ENCODE measurements at regions not wholly inside any gene's neighbourhood (a gene's known extent, or its start where the extent isn't known, plus 50 kb on each side); places are given as distances from the start of the nearest gene placed in this dataset.

- no peaks in the 10 kb centered on the region for H3K4me1 ChIP-seq (ENCODE audit: insufficient read depth, low read length, poor library complexity, severe bottlenecking)
- no peak overlapping the region for H2AFZ ChIP-seq (ENCODE audit: low read length)
- intact Hi-C loops (cut with micrococcal nuclease; ENCODE audit: unreplicated experiment), result no loop called here
- no peak overlapping the region for H3K27ac ChIP-seq (ENCODE audit: low read depth, low read length, poor library complexity, severe bottlenecking)
- ChIA-PET CTCF (ENCODE audit: unreplicated experiment) (no interaction called here), POLR2A (no interaction called here)
- H3K36me3 ChIP-seq (ENCODE audit: insufficient read depth, low read length), result no peaks in the 10 kb centered on the region
- H3K79me2 ChIP-seq (ENCODE audit: insufficient read depth, low read depth, low read length), result no peaks in the 10 kb centered on the region
- no peak overlapping the region for H3K4me2 ChIP-seq (ENCODE audit: low read length)
- BruUV-seq (replicated peaks), result no TSS peak
- no peak for DNase-seq (ENCODE audit: low spot score)
- H3K9me2 ChIP-seq (ENCODE audit: insufficient read depth, low read length), result no peaks in the 10 kb centered on the region
- no peaks in the 10 kb centered on the region for H3K9me3 ChIP-seq (ENCODE audit: low read length)
- H3K4me3 ChIP-seq (ENCODE audit: low read depth, low read length, poor library complexity, severe bottlenecking), result no peak overlapping the region
- TF ChIP-seq CTCF (conservative IDR thresholded peaks at IDR 0.05; ENCODE audit: low read length), result no peak
- no peak for TF ChIP-seq EZH2phosphoT487 (IDR thresholded peaks at IDR 0.05; ENCODE audit: borderline replicate concordance, low read depth, low read length)
- H4K20me1 ChIP-seq (ENCODE audit: insufficient read depth, low read length), result no peaks in the 10 kb centered on the region
Measured at GRCh38 chr18:79600141-79600540, 79.5 kb upstream of the CTDP1 start.

- intact Hi-C loops (cut with micrococcal nuclease; ENCODE audit: unreplicated experiment), result no loop called here
Measured at GRCh38 chr18:79600596-79600995, 79.0 kb upstream of the CTDP1 start.

GRCh38 chr18:79601234-79601633 is 78.4 kb upstream of the CTDP1 start:
- DNase-seq (ENCODE audit: low spot score), result no peak
- no peaks in the 10 kb centered on the region for H4K20me1 ChIP-seq (ENCODE audit: insufficient read depth, low read length)
- no peak overlapping the region for H3K4me2 ChIP-seq (ENCODE audit: low read length)
- no peaks in the 10 kb centered on the region for H3K9me2 ChIP-seq (ENCODE audit: insufficient read depth, low read length)
- no peaks in the 10 kb centered on the region for H3K9me3 ChIP-seq (ENCODE audit: low read length)
- no peak overlapping the region for H2AFZ ChIP-seq (ENCODE audit: low read length)
- TF ChIP-seq EZH2phosphoT487 (IDR thresholded peaks at IDR 0.05; ENCODE audit: borderline replicate concordance, low read depth, low read length) (no peak), CTCF (conservative IDR thresholded peaks at IDR 0.05; ENCODE audit: low read length) (no peak)
- ChIA-PET CTCF (ENCODE audit: unreplicated experiment) (no interaction called here), POLR2A (interaction anchor here (0.7 kb wide), 1 partner anchor 731 kb away, joined by 3 read pairs; no protein-coding TSS in a partner anchor)
- H3K36me3 ChIP-seq (ENCODE audit: insufficient read depth, low read length), result no peaks in the 10 kb centered on the region
- no TSS peak for BruUV-seq (replicated peaks)
- no peaks in the 10 kb centered on the region for H3K79me2 ChIP-seq (ENCODE audit: insufficient read depth, low read depth, low read length)
- H3K4me1 ChIP-seq (ENCODE audit: insufficient read depth, low read length, poor library complexity, severe bottlenecking), result no peaks in the 10 kb centered on the region
- H3K27ac ChIP-seq (ENCODE audit: low read depth, low read length, poor library complexity, severe bottlenecking), result no peak overlapping the region
- H3K4me3 ChIP-seq (ENCODE audit: low read depth, low read length, poor library complexity, severe bottlenecking), result no peak overlapping the region
- intact Hi-C loops (cut with micrococcal nuclease; ENCODE audit: unreplicated experiment), result no loop called here

More at GRCh38 chr18:79600596-79600995, 79.0 kb upstream of the CTDP1 start:
- Histone ChIP-seq H3K27ac (ENCODE audit: low read depth, low read length, poor library complexity, severe bottlenecking) (no peak overlapping the region), H3K4me1 (ENCODE audit: insufficient read depth, low read length, poor library complexity, severe bottlenecking) (no peaks in the 10 kb centered on the region), H4K20me1 (ENCODE audit: insufficient read depth, low read length) (no peaks in the 10 kb centered on the region), H3K36me3 (ENCODE audit: insufficient read depth, low read length) (no peaks in the 10 kb centered on the region), H3K79me2 (ENCODE audit: insufficient read depth, low read depth, low read length) (no peaks in the 10 kb centered on the region), H2AFZ (ENCODE audit: low read length) (no peak overlapping the region), H3K4me3 (ENCODE audit: low read depth, low read length, poor library complexity, severe bottlenecking) (no peak overlapping the region), H3K9me2 (ENCODE audit: insufficient read depth, low read length) (no peaks in the 10 kb centered on the region), H3K4me2 (ENCODE audit: low read length) (no peak overlapping the region), H3K9me3 (ENCODE audit: low read length) (no peaks in the 10 kb centered on the region)
- POLR2A ChIA-PET, result no interaction called here
- DNase-seq (ENCODE audit: low spot score), result no peak
- CTCF ChIA-PET (ENCODE audit: unreplicated experiment), result no interaction called here
- no TSS peak for BruUV-seq (replicated peaks)
- TF ChIP-seq CTCF (conservative IDR thresholded peaks at IDR 0.05; ENCODE audit: low read length) (no peak), EZH2phosphoT487 (IDR thresholded peaks at IDR 0.05; ENCODE audit: borderline replicate concordance, low read depth, low read length) (no peak)

Data from OCI-LY7 (cell line).